GM12878 (cell line): ENCODE measurements at regions not wholly inside any gene's neighbourhood (a gene's known extent, or its start where the extent isn't known, plus 50 kb on each side); places are given as distances from the start of the nearest gene placed in this dataset.

Experiments used
- ATAC-seq: fragments of 200-7000 bp; cut with Tn5 transposase; 3 replicates; pipeline ENCODE4 v1.9.1; 2020; ENCODE audit warnings: mild to moderate bottlenecking, moderate library complexity
- BruUV-seq: library from RNA; stranded (reverse); fragments of 400-500 nt; replicated peaks from 2 replicates; lab custom pipeline; 2021; lab: Mats Ljungman, UMichigan
- CTCF ChIA-PET: fragments of 300-600 bp; sonication (Branson Sonifier 250); formaldehyde crosslinking; extraction: SDS; loops from one replicate; lab custom pipeline; 2021; ENCODE audit warnings: inconsistent platforms; lab: Yijun Ruan, JAX
- POLR2A ChIA-PET: fragments of 350-600 bp; formaldehyde crosslinking; extraction: SDS; loops from one replicate; lab custom pipeline; 2021; ENCODE audit warnings: inconsistent platforms; lab: Charles Lee
- RAD21 ChIA-PET: fragments of 300-600 bp; sonication (Branson Sonifier 250); formaldehyde crosslinking; loops from one replicate; lab custom pipeline; 2023; ENCODE audit warnings: antibody characterized with exemption; ENCODE audit not compliant: unreplicated experiment; lab: Charles Lee
- SMC1A ChIA-PET: fragments of 300-600 bp; sonication (Branson Sonifier 250); formaldehyde crosslinking; loops from one replicate; lab custom pipeline; 2023; ENCODE audit not compliant: unreplicated experiment, uncharacterized antibody; lab: Charles Lee
- DNase-seq: peaks from one replicate; pipeline ENCODE4 v3.0.0-alpha.2; 2011; ENCODE audit warnings: low read depth, low spot score
- FAIRE-seq: peaks from 3 replicates; lab custom pipeline; 2011; peaks lifted over from hg19 to GRCh38; lab: Jason Lieb, UNC
- H2AFZ ChIP-seq: 2 replicates; pipeline ENCODE4 v1.6.0; 2011; ENCODE audit warnings: low read depth, low read length, control low read depth; ENCODE audit not compliant: control insufficient read depth
- H3K27ac ChIP-seq: 2 replicates; pipeline ENCODE4 v1.5.1; 2011; ENCODE audit warnings: control low read depth; ENCODE audit not compliant: control insufficient read depth, insufficient read depth
- H3K27me3 ChIP-seq, 2 experiments: replicated peaks in 1 of 2; 2 replicates each; pipeline versions ENCODE4 v1.6.0 to v1.6.1; 2011; ENCODE audit warnings: low read length in 1 of 2; ENCODE audit not compliant: control insufficient read depth in 2 of 2, insufficient read depth in 2 of 2
- H3K36me3 ChIP-seq, 2 experiments: 2 replicates each; pipeline ENCODE4 v1.5.1; 2011; ENCODE audit warnings: low read length in 1 of 2; ENCODE audit not compliant: control insufficient read depth in 2 of 2, insufficient read depth in 2 of 2
- H3K4me1 ChIP-seq: 2 replicates; pipeline ENCODE4 v1.6.1; 2011; ENCODE audit warnings: mild to moderate bottlenecking, low read length, moderate library complexity, mixed read lengths; ENCODE audit not compliant: control insufficient read depth, insufficient read depth
- H3K4me2 ChIP-seq: 2 replicates; pipeline ENCODE4 v1.6.0; 2011; ENCODE audit warnings: control low read depth; ENCODE audit not compliant: control insufficient read depth, insufficient read depth
- H3K4me3 ChIP-seq: fragments of 200-600 bp; sonication (generic); 2 replicates; pipeline ENCODE4 v1.5.1; 2016
- H3K79me2 ChIP-seq: 2 replicates; pipeline ENCODE4 v1.6.0; 2011; ENCODE audit warnings: low read length; ENCODE audit not compliant: control insufficient read depth, insufficient read depth
- H3K9ac ChIP-seq: 2 replicates; pipeline ENCODE4 v1.8.0; 2011; ENCODE audit warnings: low read length, control low read depth, mixed read lengths; ENCODE audit not compliant: control insufficient read depth, insufficient read depth
- H3K9me3 ChIP-seq: replicated peaks from 3 replicates; pipeline ENCODE4 v1.5.1; 2011; ENCODE audit warnings: mild to moderate bottlenecking, low read length; ENCODE audit not compliant: control insufficient read depth, insufficient read depth
- H4K20me1 ChIP-seq: 2 replicates; pipeline ENCODE4 v1.6.0; 2011; ENCODE audit not compliant: control insufficient read depth, insufficient read depth
- BHLHE40 ChIP-seq, 2 experiments: fragments of 450-650 bp in 1 of 2; IDR thresholded peaks; 2 replicates each; pipeline ENCODE4 v1.6.1; 2011 to 2017; ENCODE audit warnings: low read depth in 2 of 2, borderline replicate concordance in 1 of 2, improper control_type of control experiment in 1 of 2, low read length in 1 of 2, mild to moderate bottlenecking in 1 of 2
- BMI1 ChIP-seq: fragments of 450-650 bp; IDR thresholded peaks from 2 replicates; pipeline ENCODE4 v1.6.1; 2016; ENCODE audit warnings: mild to moderate bottlenecking, moderate library complexity, borderline replicate concordance
- CHD1 ChIP-seq: IDR thresholded peaks from 2 replicates; pipeline ENCODE4 v1.6.1; 2012; ENCODE audit warnings: low read depth, low read length, improper control_type of control experiment
- DPF2 ChIP-seq: fragments of 450-650 bp; IDR thresholded peaks from 2 replicates; pipeline ENCODE4 v1.6.1; 2017; ENCODE audit warnings: mild to moderate bottlenecking
- GATAD2B ChIP-seq: fragments of 450-650 bp; conservative IDR thresholded peaks from 2 replicates; pipeline ENCODE4 v1.6.1; 2017; ENCODE audit warnings: low read depth, mild to moderate bottlenecking, moderate library complexity
- JUND ChIP-seq: IDR thresholded peaks from 2 replicates; pipeline ENCODE4 v1.6.1; 2012; ENCODE audit warnings: low read depth, mild to moderate bottlenecking, low read length, improper control_type of control experiment, moderate library complexity
- NR2C2 ChIP-seq: IDR thresholded peaks from 2 replicates; pipeline ENCODE4 v1.6.1; 2011; ENCODE audit warnings: borderline replicate concordance, low read depth; ENCODE audit not compliant: control insufficient read depth, insufficient read length
- PBX3 ChIP-seq: IDR thresholded peaks from 2 replicates; pipeline ENCODE4 v1.6.1; 2011; ENCODE audit warnings: mild to moderate bottlenecking, low read depth, low read length, moderate library complexity; ENCODE audit not compliant: insufficient replicate concordance
- POLR2AphosphoS5 ChIP-seq: IDR thresholded peaks from 2 replicates; pipeline ENCODE4 v1.6.1; 2011; ENCODE audit warnings: mild to moderate bottlenecking, low read length, inconsistent platforms
- RB1 ChIP-seq: fragments of 450-650 bp; formaldehyde crosslinking; IDR thresholded peaks from 2 replicates; pipeline ENCODE4 v1.6.1; 2017; ENCODE audit warnings: mild to moderate bottlenecking, borderline replicate concordance
- SREBF1 ChIP-seq: IDR thresholded peaks from 2 replicates; pipeline ENCODE4 v1.6.1; 2012; ENCODE audit warnings: mild to moderate bottlenecking, low read length
- in situ Hi-C: fragments of 300-500 bp; cut with MboI; formaldehyde crosslinking; loops from 9 replicates; pipeline ENCODE4 v1.14.3; 2018; ENCODE audit warnings: mixed read lengths
- intact Hi-C: fragments of 100-400 bp; cut with micrococcal nuclease; formaldehyde crosslinking; loops from one replicate; pipeline ENCODE4 v1.14.2; 2022; ENCODE audit not compliant: unreplicated experiment
- TF ChIP-seq, protein P1 (sequence below): fragments of 150-350 bp; IDR thresholded peaks from 2 replicates; pipeline ENCODE4 v1.6.1; 2016; ENCODE audit warnings: low read depth, low read length
- TF ChIP-seq, protein P2 (sequence below): fragments of 450-650 bp; IDR thresholded peaks from 2 replicates; pipeline ENCODE4 v1.6.1; 2017; ENCODE audit warnings: borderline replicate concordance

DNA sequence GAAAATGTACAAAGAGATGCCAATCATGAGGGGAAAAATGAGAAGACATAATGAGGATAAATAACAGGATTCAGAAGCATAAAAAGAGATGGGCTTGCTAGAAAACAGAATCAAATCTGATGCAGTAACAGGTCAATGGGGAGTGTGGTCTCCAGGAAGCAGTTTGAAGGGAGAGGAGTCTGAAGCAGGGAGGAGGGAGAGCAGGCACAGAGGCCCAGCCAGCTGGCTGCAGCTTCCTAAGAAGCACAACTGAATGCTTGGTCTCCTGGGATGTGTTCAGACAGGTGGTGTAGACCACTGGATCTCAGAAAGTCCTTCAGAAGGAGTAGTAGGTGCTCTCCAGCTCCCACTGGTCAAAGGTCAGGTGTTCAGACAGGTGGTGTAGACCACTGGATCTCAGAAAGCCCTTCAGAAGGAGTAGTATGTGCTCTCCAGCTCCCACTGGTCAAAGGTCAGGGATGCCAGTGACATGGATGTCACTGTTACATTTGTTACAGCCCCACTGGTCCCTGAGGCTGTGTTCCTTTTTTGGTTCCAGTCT lies 68.3 kb upstream of the UBAC2 start:
- FAIRE-seq = no peak

More for the DNA sequence above, 68.3 kb upstream of the UBAC2 start:
- H3K9ac ChIP-seq = no peak overlapping the region
- no peaks in the 10 kb centered on the region for H3K79me2 ChIP-seq
- H3K27me3 ChIP-seq = peaks cover 0 to 3% of the 10 kb centered on the region in 2 experiments
- BruUV-seq = no TSS peak
- TF ChIP-seq POLR2AphosphoS5 = no peak
- no peak for TF ChIP-seq JUND
- TF ChIP-seq DPF2 = no peak
- TF ChIP-seq, protein P1, sequence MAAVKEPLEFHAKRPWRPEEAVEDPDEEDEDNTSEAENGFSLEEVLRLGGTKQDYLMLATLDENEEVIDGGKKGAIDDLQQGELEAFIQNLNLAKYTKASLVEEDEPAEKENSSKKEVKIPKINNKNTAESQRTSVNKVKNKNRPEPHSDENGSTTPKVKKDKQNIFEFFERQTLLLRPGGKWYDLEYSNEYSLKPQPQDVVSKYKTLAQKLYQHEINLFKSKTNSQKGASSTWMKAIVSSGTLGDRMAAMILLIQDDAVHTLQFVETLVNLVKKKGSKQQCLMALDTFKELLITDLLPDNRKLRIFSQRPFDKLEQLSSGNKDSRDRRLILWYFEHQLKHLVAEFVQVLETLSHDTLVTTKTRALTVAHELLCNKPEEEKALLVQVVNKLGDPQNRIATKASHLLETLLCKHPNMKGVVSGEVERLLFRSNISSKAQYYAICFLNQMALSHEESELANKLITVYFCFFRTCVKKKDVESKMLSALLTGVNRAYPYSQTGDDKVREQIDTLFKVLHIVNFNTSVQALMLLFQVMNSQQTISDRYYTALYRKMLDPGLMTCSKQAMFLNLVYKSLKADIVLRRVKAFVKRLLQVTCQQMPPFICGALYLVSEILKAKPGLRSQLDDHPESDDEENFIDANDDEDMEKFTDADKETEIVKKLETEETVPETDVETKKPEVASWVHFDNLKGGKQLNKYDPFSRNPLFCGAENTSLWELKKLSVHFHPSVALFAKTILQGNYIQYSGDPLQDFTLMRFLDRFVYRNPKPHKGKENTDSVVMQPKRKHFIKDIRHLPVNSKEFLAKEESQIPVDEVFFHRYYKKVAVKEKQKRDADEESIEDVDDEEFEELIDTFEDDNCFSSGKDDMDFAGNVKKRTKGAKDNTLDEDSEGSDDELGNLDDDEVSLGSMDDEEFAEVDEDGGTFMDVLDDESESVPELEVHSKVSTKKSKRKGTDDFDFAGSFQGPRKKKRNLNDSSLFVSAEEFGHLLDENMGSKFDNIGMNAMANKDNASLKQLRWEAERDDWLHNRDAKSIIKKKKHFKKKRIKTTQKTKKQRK = no peak
- TF ChIP-seq, protein P2, sequence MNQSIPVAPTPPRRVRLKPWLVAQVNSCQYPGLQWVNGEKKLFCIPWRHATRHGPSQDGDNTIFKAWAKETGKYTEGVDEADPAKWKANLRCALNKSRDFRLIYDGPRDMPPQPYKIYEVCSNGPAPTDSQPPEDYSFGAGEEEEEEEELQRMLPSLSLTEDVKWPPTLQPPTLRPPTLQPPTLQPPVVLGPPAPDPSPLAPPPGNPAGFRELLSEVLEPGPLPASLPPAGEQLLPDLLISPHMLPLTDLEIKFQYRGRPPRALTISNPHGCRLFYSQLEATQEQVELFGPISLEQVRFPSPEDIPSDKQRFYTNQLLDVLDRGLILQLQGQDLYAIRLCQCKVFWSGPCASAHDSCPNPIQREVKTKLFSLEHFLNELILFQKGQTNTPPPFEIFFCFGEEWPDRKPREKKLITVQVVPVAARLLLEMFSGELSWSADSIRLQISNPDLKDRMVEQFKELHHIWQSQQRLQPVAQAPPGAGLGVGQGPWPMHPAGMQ = no peak
- no peak for TF ChIP-seq CHD1
- no peak for TF ChIP-seq BMI1
- no peak for TF ChIP-seq SREBF1
- no peak for TF ChIP-seq PBX3
- no peak for TF ChIP-seq GATAD2B
- TF ChIP-seq BHLHE40 (IDR thresholded peaks at IDR 0.05; ENCODE audit: borderline replicate concordance in 1 of 2, low read depth in 2 of 2, low read length in 1 of 2) = no peak
- no peak for TF ChIP-seq RB1
- no peak for TF ChIP-seq NR2C2
- TF ChIP-seq, all 136 proteins: peak for 0
- Histone ChIP-seq H3K4me1 (no peaks in the 10 kb centered on the region), H4K20me1 (no peaks in the 10 kb centered on the region), H3K4me3 (no peak overlapping the region), H2AFZ (no peak overlapping the region), H3K27ac (no peak overlapping the region), H3K9me3 (no peaks in the 10 kb centered on the region), H3K36me3 (no peaks in the 10 kb centered on the region), H3K4me2 (no peak overlapping the region)
- in situ Hi-C loops = no loop called here
- CTCF ChIA-PET = no interaction called here
- POLR2A ChIA-PET = no interaction called here
- RAD21 ChIA-PET = no interaction called here
- ATAC-seq (no peak), DNase-seq (no peak)
- intact Hi-C loops = no loop called here
- SMC1A ChIA-PET = interaction anchor here (0.8 kb wide), 1 partner anchor 11 kb away, joined by 3 read pairs; no protein-coding TSS in a partner anchor
